ENCODE measurements at regions not wholly inside any gene's neighbourhood (a gene's known extent, or its start where the extent isn't known, plus 50 kb on each side); places are given as distances from the start of the nearest gene placed in this dataset.

DNA sequence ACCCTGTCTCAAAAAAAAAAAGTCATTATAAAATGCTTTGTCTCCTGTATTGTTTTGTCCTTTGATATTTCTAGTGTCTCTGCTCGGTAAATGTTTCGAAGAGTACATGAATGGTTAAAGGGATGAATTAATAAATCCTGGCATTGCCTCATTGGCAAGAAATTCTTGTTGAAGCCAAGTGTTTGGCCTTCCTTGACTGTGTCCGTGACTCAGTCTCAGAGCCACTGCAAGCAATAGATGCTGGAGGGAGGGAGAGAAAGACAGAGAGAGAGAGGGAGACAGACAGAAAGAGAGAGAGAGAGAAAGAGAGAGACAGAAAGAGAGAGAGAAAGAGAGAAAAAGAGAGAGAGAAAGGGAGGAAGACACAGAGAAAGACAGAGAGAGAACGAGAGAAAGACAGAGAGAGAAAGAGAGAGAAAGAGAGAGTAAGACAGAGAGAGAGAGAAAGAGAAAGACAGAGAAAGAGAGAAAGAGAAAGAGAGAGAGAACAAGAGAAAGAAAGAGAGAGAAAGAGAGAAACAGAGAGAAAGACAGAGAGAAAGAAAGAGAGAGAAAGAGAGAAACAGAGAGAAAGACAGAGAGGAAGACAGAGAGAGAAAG is 72.5 kb upstream of the RXRA start:
- TF ChIP-seq, protein P1, sequence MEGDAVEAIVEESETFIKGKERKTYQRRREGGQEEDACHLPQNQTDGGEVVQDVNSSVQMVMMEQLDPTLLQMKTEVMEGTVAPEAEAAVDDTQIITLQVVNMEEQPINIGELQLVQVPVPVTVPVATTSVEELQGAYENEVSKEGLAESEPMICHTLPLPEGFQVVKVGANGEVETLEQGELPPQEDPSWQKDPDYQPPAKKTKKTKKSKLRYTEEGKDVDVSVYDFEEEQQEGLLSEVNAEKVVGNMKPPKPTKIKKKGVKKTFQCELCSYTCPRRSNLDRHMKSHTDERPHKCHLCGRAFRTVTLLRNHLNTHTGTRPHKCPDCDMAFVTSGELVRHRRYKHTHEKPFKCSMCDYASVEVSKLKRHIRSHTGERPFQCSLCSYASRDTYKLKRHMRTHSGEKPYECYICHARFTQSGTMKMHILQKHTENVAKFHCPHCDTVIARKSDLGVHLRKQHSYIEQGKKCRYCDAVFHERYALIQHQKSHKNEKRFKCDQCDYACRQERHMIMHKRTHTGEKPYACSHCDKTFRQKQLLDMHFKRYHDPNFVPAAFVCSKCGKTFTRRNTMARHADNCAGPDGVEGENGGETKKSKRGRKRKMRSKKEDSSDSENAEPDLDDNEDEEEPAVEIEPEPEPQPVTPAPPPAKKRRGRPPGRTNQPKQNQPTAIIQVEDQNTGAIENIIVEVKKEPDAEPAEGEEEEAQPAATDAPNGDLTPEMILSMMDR (IDR thresholded peaks at IDR 0.05): no peak

DNA sequence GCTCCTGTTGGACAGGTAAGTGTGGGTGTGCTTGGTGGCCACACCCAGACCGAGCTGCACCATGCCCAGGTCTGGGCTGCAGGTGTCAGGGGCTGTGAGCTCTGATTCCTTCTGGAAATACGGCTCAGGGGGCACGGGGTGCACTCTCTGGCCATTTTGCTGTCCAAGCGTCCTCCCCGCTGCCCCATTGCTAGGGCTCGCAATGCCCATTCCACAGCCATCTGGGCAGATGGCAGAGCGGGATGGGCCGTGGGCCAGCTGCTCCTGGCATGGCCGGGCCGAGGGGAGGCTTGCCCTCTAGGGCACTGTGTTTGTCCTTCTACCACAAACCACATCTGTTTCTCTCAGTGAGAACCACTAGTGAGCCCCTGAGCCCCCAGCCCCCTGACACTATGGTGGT is 67.9 kb upstream of the RXRA start:
- TF ChIP-seq, protein P1 (IDR thresholded peaks at IDR 0.05): no peak

DNA sequence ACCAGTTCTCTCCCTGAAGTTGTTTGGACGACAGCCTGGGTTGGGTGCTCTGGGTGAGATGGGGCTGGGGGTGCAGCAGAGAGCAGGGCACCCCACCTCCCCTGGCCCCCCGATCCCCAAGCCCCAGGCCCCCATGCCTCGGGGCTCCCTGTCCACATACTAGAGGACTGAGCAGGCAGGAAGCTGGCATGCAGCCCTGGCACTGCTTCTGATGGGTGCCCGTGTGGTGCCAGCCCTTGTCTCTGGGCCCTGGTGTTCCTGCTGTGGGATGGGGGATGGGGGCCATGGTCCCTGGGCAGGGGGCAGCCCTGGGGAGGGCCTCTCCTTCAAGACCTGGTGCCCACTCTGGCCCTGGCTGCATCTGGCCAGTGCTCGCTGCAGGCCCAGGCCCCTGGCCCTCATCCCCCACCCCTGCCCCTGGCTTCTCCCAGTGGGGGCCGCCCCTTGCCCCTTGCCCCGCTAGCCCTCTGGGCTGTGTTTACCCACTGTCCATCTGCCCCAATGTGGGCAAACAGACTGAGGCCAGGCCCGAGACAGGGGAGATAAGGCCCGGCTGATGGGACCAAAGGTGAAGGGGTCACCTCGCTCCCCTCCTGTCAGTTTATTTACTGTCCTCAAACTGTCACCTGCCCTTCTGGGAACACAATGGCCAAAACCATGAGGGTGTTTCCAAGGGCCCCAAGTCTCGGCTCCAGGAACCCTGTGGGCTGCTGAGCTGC is 67.3 kb upstream of the RXRA start:
- TF ChIP-seq, protein P1 (IDR thresholded peaks at IDR 0.05): no peak

GRCh38 chr9:134259708-134260107 is 66.5 kb upstream of the RXRA start:
- TF ChIP-seq, protein P1 (IDR thresholded peaks at IDR 0.05): no peak

GRCh38 chr9:134260801-134261200 is 65.5 kb upstream of the RXRA start:
- TF ChIP-seq, protein P1 (IDR thresholded peaks at IDR 0.05): no peak

- TF ChIP-seq, protein P1 (IDR thresholded peaks at IDR 0.05): no peak
Observed at GRCh38 chr9:134262035-134262434, 64.2 kb upstream of the RXRA start.

DNA sequence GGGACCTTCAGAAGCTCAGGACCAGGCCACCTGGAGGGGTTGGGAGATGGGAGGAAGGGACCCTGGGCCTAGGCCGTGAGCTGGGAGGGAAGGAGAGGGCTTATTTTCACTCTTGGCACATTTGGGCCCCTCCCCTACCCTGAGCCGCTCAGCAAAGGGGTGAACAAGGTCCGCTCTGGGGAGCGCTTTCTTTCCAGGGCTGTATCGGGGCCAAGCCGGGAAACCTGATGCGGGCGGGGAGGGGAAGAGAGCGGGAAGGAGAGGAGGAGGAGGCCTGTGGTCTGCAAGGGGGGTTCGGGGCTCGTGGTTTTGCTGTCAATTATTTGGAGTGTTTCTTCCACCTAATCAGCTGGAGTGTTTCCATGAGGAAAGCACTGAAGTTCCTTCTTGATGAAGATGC is 62.7 kb upstream of the RXRA start:
- TF ChIP-seq, protein P1 (IDR thresholded peaks at IDR 0.05): no peak

All from LNCAP (cell line).